HCT116 (cell line): ENCODE measurements at regions not wholly inside any gene's neighbourhood (a gene's known extent, or its start where the extent isn't known, plus 50 kb on each side); places are given as distances from the start of the nearest gene placed in this dataset.

Source experiments
- ATAC-seq: fragments of 200-7000 bp; cut with Tn5 transposase; 2 replicates; pipeline ENCODE4 v1.9.1; 2020; ENCODE audit warnings: mild to moderate bottlenecking, moderate library complexity
- BruUV-seq: library from RNA; stranded (reverse); fragments of 400-500 nt; replicated peaks from 2 replicates; lab custom pipeline; 2021; lab: Mats Ljungman, UMichigan
- CTCF ChIA-PET: fragments of 300-600 bp; sonication (Branson Sonifier 250); formaldehyde crosslinking; loops from one replicate; lab custom pipeline; 2021; ENCODE audit warnings: antibody characterized with exemption; lab: Charles Lee
- POLR2A ChIA-PET: fragments of 300-600, 350-600 bp; sonication (Branson Sonifier 250); formaldehyde crosslinking; loops from one replicate; lab custom pipeline; 2021; ENCODE audit warnings: antibody characterized with exemption; lab: Charles Lee
- RAD21 ChIA-PET, 2 experiments: fragments of 300-600 bp; sonication (Branson Sonifier 250); formaldehyde crosslinking; loops; one replicate each; lab custom pipeline; 2023; ENCODE audit warnings: low total read pairs in 2 of 2; ENCODE audit not compliant: uncharacterized antibody in 2 of 2, unreplicated experiment in 2 of 2, low non-redundant PET in 1 of 2; lab: Charles Lee
- DNase-seq: peaks from one replicate; pipeline ENCODE4 v3.0.0-alpha.2; 2010; ENCODE audit warnings: low read depth, low spot score
- H2AFZ ChIP-seq: fragments of 200-600 bp; shearing (Covaris generic), sonication (generic); 2 replicates; pipeline ENCODE4 v1.6.1; 2017; ENCODE audit warnings: low read depth, mixed run types, mixed read lengths, antibody characterized with exemption, low read length; ENCODE audit not compliant: poor library complexity, severe bottlenecking
- H3K27ac ChIP-seq: 2 replicates; pipeline ENCODE4 v1.5.1; 2012; ENCODE audit warnings: low read depth, low read length
- H3K27me3 ChIP-seq: fragments of 200-600 bp; sonication (generic); 2 replicates; pipeline ENCODE4 v1.6.1; 2016; ENCODE audit warnings: mixed run types, low read length, mixed read lengths; ENCODE audit not compliant: insufficient read depth
- H3K36me3 ChIP-seq, 2 experiments: fragments of 200-500 bp in 1 of 2; fragments of 200-600 bp in 1 of 2; sonication (Bioruptor generic) in 1 of 2; sonication (generic) in 1 of 2; 2 replicates each; pipeline versions ENCODE4 v1.5.1 to v1.6.1; 2014 to 2016; ENCODE audit warnings: low read length in 2 of 2, inconsistent platforms in 1 of 2, mixed read lengths in 1 of 2, mixed run types in 1 of 2; ENCODE audit not compliant: insufficient read depth in 2 of 2, control insufficient read depth in 1 of 2
- H3K4me1 ChIP-seq, 2 experiments: fragments of 200-600 bp in 1 of 2; sonication (generic) in 1 of 2; 2 replicates each; pipeline versions ENCODE4 v1.5.1 to v1.6.1; 2012 to 2017; ENCODE audit warnings: low read length in 2 of 2, inconsistent platforms in 1 of 2, mild to moderate bottlenecking in 1 of 2, mixed read lengths in 1 of 2, mixed run types in 1 of 2, moderate library complexity in 1 of 2; ENCODE audit not compliant: insufficient read depth in 2 of 2, control insufficient read depth in 1 of 2
- H3K4me2 ChIP-seq: fragments of 200-600 bp; sonication (generic); 2 replicates; pipeline ENCODE4 v1.6.1; 2017; ENCODE audit warnings: mixed run types, low read length, mixed read lengths
- H3K4me3 ChIP-seq, 2 experiments: fragments of 200-600 bp in 1 of 2; sonication (generic) in 1 of 2; replicated peaks in 1 of 2; 2 replicates each; pipeline ENCODE4 v1.5.1; 2011 to 2016; ENCODE audit warnings: low read length in 2 of 2, control low read depth in 1 of 2, low read depth in 1 of 2, mild to moderate bottlenecking in 1 of 2, mixed read lengths in 1 of 2, mixed run types in 1 of 2
- H3K79me2 ChIP-seq: fragments of 200-600 bp; sonication (generic); 2 replicates; pipeline ENCODE4 v1.6.1; 2017; ENCODE audit warnings: mild to moderate bottlenecking, mixed run types, low read length, moderate library complexity, mixed read lengths; ENCODE audit not compliant: insufficient read depth
- H3K9ac ChIP-seq: fragments of 200-600 bp; sonication (generic); 2 replicates; pipeline ENCODE4 v1.6.1; 2016; ENCODE audit warnings: low read length, mixed read lengths
- H3K9me2 ChIP-seq: fragments of 200-600 bp; sonication (generic), shearing (Covaris generic); 2 replicates; pipeline ENCODE4 v1.6.1; 2017; ENCODE audit warnings: mixed run types, mild to moderate bottlenecking, moderate library complexity; ENCODE audit not compliant: insufficient read depth
- H3K9me3 ChIP-seq, 2 experiments: fragments of 200-500 bp in 1 of 2; fragments of 200-600 bp in 1 of 2; sonication (Bioruptor generic) in 1 of 2; sonication (generic) in 1 of 2; 2 replicates each; pipeline ENCODE4 v1.6.1; 2014 to 2017; ENCODE audit warnings: low read length in 2 of 2, mixed read lengths in 2 of 2, inconsistent platforms in 1 of 2, low read depth in 1 of 2, mild to moderate bottlenecking in 1 of 2, mixed run types in 1 of 2, moderate library complexity in 1 of 2; ENCODE audit not compliant: control insufficient read depth in 1 of 2, insufficient read depth in 1 of 2
- H4K20me1 ChIP-seq: fragments of 200-600 bp; sonication (generic), shearing (Covaris generic); 2 replicates; pipeline ENCODE4 v1.6.1; 2017; ENCODE audit warnings: mixed run types, mild to moderate bottlenecking, moderate library complexity; ENCODE audit not compliant: insufficient read depth
- CEBPB ChIP-seq: IDR thresholded peaks from 2 replicates; pipeline ENCODE4 v1.6.1; 2012; ENCODE audit warnings: low read depth
- CTCF ChIP-seq, 3 experiments: fragments of 200-600 bp in 1 of 3; sonication (generic) in 1 of 3; IDR thresholded peaks in 2 of 3; conservative IDR thresholded peaks in 1 of 3; 2 replicates each; pipeline ENCODE4 v1.5.1; 2012 to 2017; ENCODE audit warnings: low read depth in 2 of 3, low read length in 2 of 3, antibody characterized with exemption in 1 of 3, borderline replicate concordance in 1 of 3, control low read depth in 1 of 3, mild to moderate bottlenecking in 1 of 3, mixed read lengths in 1 of 3, mixed run types in 1 of 3, moderate library complexity in 1 of 3; ENCODE audit not compliant: insufficient read depth in 1 of 3
- ELF1 ChIP-seq: IDR thresholded peaks from 2 replicates; pipeline ENCODE4 v1.6.1; 2012; ENCODE audit warnings: low read depth, borderline replicate concordance
- EZH2phosphoT487 ChIP-seq: fragments of 200-600 bp; IDR thresholded peaks from 2 replicates; pipeline ENCODE4 v1.6.1; 2018; ENCODE audit warnings: antibody characterized with exemption, borderline replicate concordance
- FOSL1 ChIP-seq: IDR thresholded peaks from 2 replicates; pipeline ENCODE4 v1.6.1; 2012; ENCODE audit warnings: low read depth
- POLR2AphosphoS5 ChIP-seq: IDR thresholded peaks from 2 replicates; pipeline ENCODE4 v1.6.1; 2011; ENCODE audit warnings: mild to moderate bottlenecking, low read depth, low read length, moderate library complexity
- RAD21 ChIP-seq: IDR thresholded peaks from 2 replicates; pipeline ENCODE4 v1.6.1; 2012; ENCODE audit warnings: low read depth, mild to moderate bottlenecking
- SIN3A ChIP-seq: IDR thresholded peaks from 2 replicates; pipeline ENCODE4 v1.6.1; 2012; ENCODE audit warnings: low read depth
- TCF7L2 ChIP-seq: IDR thresholded peaks from 2 replicates; pipeline ENCODE4 v1.7.0; 2011; ENCODE audit warnings: borderline replicate concordance, inconsistent platforms; ENCODE audit not compliant: insufficient read depth, insufficient read length; ENCODE audit errors: extremely low read depth
- YY1 ChIP-seq: IDR thresholded peaks from 2 replicates; pipeline ENCODE4 v1.6.1; 2011; ENCODE audit warnings: low read length, low read depth, moderate library complexity, mild to moderate bottlenecking; ENCODE audit not compliant: insufficient replicate concordance; ENCODE audit errors: extremely low read depth
- ZNF274 ChIP-seq: fragments of 200-500 bp; sonication (Bioruptor generic); IDR thresholded peaks from 2 replicates; pipeline ENCODE4 v1.6.1; 2014; ENCODE audit warnings: mild to moderate bottlenecking, low read depth, low read length, inconsistent platforms
- intact Hi-C: fragments of 100-400 bp; cut with micrococcal nuclease; formaldehyde crosslinking; loops from 2 replicates; pipeline ENCODE4 v1.10.0; 2022

- no peak overlapping the region for H3K27ac ChIP-seq
Measured at GRCh38 chr20:20814685-20815084, 102.2 kb upstream of the RALGAPA2 start.

More at GRCh38 chr20:20814685-20815084, 102.2 kb upstream of the RALGAPA2 start:
- H3K27me3 ChIP-seq = peaks cover 6% of the 10 kb centered on the region; the same call in 1 of the 2 replicates
- intact Hi-C loops = no loop called here
- H3K9me2 ChIP-seq = no peaks in the 10 kb centered on the region
- no peaks in the 10 kb centered on the region for H3K79me2 ChIP-seq
- H3K9ac ChIP-seq = no peak overlapping the region
- H2AFZ ChIP-seq = no peak overlapping the region
- ChIA-PET POLR2A (no interaction called here), RAD21 (no interaction called here), CTCF (no interaction called here)
- H3K9me3 ChIP-seq = no peaks in the 10 kb centered on the region
- H4K20me1 ChIP-seq = no peaks in the 10 kb centered on the region
- DNase-seq (no peak), ATAC-seq (no peak)
- TF ChIP-seq EZH2phosphoT487 (no peak), ELF1 (no peak), CTCF (IDR thresholded peaks at IDR 0.05 in 2 of 3, conservative IDR thresholded peaks at IDR 0.05 in 1 of 3; ENCODE audit: borderline replicate concordance in 1 of 3, insufficient read depth in 1 of 3, low read depth in 2 of 3, low read length in 2 of 3) (no peak), SIN3A (no peak), CEBPB (no peak), FOSL1 (no peak), POLR2AphosphoS5 (no peak), TCF7L2 (no peak), YY1 (no peak), RAD21 (no peak), ZNF274 (no peak)
- no peaks in the 10 kb centered on the region for H3K36me3 ChIP-seq
- BruUV-seq = no TSS peak
- no peak overlapping the region for H3K4me3 ChIP-seq
- no peak overlapping the region for H3K4me2 ChIP-seq
- no peaks in the 10 kb centered on the region for H3K4me1 ChIP-seq
